ENCODE measurements at regions not wholly inside any gene's neighbourhood (a gene's known extent, or its start where the extent isn't known, plus 50 kb on each side); places are given as distances from the start of the nearest gene placed in this dataset.
"Not testable (repeated sequence)": the region's sequence is repeated elsewhere in the genome, so short reads cannot be mapped to it uniquely, and the experiment has no call there.

DNA sequence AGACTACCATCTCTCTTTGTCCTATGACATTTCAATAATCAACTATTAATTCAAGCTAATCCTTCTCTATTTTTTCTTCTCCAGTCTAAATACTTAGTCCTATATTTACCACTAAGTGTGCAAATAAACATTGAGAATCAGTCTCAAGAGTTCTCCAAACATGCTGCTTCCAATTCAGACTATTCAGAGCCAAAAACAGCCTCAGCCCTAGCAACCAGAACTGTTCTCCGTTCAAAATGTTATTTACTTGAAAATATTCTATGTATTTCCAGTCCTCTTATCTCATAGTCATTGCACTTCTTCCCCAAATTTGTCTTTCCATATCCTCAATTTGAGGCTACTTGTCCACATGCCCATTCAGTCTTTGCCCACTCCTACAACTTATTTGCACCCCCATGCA is 805.5 kb downstream of the IGSF11 start:
- no peak for DNase-seq (ENCODE audit: low read depth)
- TF ChIP-seq, protein P1, sequence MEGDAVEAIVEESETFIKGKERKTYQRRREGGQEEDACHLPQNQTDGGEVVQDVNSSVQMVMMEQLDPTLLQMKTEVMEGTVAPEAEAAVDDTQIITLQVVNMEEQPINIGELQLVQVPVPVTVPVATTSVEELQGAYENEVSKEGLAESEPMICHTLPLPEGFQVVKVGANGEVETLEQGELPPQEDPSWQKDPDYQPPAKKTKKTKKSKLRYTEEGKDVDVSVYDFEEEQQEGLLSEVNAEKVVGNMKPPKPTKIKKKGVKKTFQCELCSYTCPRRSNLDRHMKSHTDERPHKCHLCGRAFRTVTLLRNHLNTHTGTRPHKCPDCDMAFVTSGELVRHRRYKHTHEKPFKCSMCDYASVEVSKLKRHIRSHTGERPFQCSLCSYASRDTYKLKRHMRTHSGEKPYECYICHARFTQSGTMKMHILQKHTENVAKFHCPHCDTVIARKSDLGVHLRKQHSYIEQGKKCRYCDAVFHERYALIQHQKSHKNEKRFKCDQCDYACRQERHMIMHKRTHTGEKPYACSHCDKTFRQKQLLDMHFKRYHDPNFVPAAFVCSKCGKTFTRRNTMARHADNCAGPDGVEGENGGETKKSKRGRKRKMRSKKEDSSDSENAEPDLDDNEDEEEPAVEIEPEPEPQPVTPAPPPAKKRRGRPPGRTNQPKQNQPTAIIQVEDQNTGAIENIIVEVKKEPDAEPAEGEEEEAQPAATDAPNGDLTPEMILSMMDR (IDR thresholded peaks at IDR 0.05; ENCODE audit: low read depth, low read length, missing control alignments) = no peak
- H3K4me3 ChIP-seq (ENCODE audit: low read depth, low read length) = no peak overlapping the region

DNA sequence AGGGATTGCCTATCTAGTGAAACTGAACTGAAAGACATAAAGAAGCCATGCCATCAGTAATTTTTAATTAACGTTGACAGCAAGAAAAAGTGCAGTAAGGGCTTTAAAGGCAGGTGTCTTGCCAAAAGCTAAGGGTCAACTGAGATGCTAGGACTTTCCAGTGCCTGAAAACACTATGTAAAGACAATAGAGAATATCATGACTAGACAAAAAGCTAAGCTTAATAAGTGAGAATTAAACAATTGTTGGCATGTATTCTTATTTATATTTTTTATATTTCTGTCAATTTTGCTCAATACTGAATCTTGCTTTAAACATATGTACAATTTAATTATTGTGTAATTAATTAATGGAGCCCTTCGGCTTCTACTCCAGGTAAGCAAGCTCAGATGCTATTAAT is 803.1 kb downstream of the IGSF11 start:
- TF ChIP-seq, protein P1 (IDR thresholded peaks at IDR 0.05; ENCODE audit: low read depth, low read length, missing control alignments) = no peak

DNA sequence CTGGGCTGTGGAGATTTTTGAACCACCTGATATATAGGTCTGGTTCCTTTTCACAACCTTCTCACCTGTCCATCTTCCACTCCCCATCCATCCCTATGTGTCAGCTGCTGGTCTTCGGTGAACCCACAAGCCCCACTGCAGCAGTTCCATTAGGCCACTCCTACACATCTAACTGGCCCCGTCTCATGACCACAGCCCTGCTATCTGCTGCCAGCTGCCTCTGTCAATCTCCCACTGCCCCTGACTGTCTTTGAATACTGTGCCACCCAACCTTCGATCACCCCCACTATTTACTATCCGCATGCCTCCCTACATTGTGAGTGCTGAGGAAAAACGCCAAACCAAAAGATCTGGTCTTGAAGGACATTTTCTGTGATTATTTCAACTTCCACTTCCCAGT is 795.4 kb downstream of the IGSF11 start:
- DNase-seq (ENCODE audit: low read depth) = no peak
- H3K4me3 ChIP-seq (ENCODE audit: low read depth, low read length) = no peak overlapping the region
- TF ChIP-seq, protein P1 (IDR thresholded peaks at IDR 0.05; ENCODE audit: low read depth, low read length, missing control alignments) = no peak

More for the DNA sequence above, 803.1 kb downstream of the IGSF11 start:
- H3K4me3 ChIP-seq (ENCODE audit: low read depth, low read length) = no peak overlapping the region
- no peak for DNase-seq (ENCODE audit: low read depth)

DNA sequence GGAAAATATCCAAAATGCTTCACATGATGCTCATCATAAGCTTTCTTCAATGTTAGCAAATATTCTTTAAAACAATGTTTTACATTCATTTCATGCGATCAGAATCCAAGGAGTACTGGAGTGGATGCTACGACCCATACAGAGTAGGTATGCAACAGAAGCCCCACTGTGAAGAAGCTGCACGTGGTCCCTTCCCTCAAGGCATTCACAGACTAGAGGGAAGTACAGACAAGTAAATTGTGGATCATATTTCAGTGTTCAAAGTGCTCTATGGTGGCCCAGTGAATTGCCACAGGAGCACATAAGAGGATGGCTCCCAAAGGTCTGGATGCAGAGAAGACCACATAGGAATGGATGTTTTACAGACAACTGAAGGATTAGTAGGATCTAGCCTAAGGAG is 789.9 kb downstream of the IGSF11 start:
- DNase-seq (ENCODE audit: low read depth) = no peak
- TF ChIP-seq, protein P1 (IDR thresholded peaks at IDR 0.05; ENCODE audit: low read depth, low read length, missing control alignments) = no peak
- no peak overlapping the region for H3K4me3 ChIP-seq (ENCODE audit: low read depth, low read length)

DNA sequence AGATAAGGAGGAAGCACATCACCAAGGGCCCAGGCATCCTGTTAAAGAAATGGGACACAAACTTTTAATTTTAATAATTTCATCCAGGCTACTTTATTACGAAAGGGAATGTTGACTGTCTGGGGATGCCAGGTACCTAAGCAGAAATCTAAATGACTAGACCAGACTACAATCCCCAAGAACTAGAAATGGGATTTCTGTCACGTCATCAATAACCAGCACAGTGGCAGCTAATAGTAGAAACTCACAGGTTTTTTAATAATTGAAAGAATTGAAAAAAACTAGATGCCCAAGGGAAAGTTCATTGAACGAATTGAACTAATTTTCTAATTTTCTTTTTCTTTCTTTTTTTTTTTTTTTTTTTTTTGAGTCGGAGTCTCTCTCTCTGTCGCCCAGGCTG is 789.3 kb downstream of the IGSF11 start:
- H3K4me3 ChIP-seq (ENCODE audit: low read depth, low read length) = no peak overlapping the region
- DNase-seq (ENCODE audit: low read depth) = no peak
- TF ChIP-seq, protein P1 (IDR thresholded peaks at IDR 0.05; ENCODE audit: low read depth, low read length, missing control alignments) = no peak

DNA sequence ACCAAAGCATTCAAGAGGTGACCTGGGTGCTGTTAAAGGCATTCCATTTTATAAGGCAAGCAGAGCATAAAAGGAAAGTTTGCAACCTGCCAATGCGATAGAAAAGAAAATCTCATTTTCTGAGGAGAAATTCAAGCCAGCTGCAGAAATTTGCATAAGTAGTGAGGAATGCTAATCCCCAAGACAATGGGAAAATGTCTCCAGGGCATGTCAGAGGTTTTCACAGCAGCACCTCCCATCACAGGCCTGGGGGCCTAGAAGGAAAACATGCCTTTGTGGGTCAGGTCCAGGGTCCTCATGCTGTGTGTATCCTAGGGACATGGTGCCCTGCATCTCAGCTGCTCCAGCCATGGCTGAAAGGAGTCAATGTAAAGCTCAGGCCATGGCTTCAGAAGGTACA is 775.8 kb downstream of the IGSF11 start:
- H3K4me3 ChIP-seq (ENCODE audit: low read depth, low read length); DNase-seq (ENCODE audit: low read depth): not testable (repeated sequence)

DNA sequence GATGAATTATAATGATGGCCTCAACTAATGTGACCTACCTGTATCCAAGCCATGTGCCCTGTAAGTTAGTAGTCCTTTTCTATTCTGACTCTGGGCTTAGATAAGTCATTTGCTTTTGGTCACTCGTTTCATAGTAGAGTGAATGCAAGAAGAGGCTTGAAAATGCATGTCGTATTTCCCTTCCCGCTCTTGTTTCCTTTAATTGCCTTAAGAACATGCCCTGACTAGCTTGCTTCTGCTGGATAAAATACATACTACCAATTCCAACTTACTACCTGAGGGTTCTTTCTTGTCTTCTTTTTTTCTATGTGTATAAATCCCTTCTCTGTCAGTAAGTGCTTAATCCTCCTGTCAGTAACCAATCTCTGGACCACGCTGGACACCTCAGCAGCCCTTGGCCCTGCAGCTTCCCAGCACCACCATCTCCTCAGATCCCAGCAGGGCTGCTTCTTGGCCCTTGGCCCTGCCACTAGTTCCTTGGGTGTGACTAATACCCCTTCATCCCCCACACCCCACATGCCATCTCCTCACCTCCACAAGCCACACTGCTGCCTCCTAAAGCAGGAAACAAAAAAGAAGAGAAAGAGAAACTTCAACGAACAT is 771.7 kb downstream of the IGSF11 start:
- H3K4me3 ChIP-seq (ENCODE audit: low read depth, low read length) = no peak overlapping the region
- TF ChIP-seq, protein P1 (IDR thresholded peaks at IDR 0.05; ENCODE audit: low read depth, low read length, missing control alignments) = no peak
- DNase-seq (ENCODE audit: low read depth) = no peak

Measured in GM12864 (cell line).